Choroid plexus epithelial cell (primary cell): ENCODE measurements at regions not wholly inside any gene's neighbourhood (a gene's known extent, or its start where the extent isn't known, plus 50 kb on each side); places are given as distances from the start of the nearest gene placed in this dataset.

ENCODE experiments used
- DNase-seq: peaks from one replicate; pipeline ENCODE4 v3.0.0-alpha.2; 2010; ENCODE audit warnings: low read depth
- H3K4me3 ChIP-seq: 2 replicates; pipeline ENCODE4 v1.5.1; 2011; ENCODE audit warnings: low read depth, mild to moderate bottlenecking, control low read depth, low read length, moderate library complexity
- CTCF ChIP-seq: conservative IDR thresholded peaks from 2 replicates; pipeline ENCODE4 v1.5.1; 2011; ENCODE audit warnings: low read depth, mild to moderate bottlenecking, control low read depth, inconsistent platforms, low read length, moderate library complexity

GRCh38 chr5:135133698-135134515 is 99.9 kb upstream of the PITX1 start:
- no peak for TF ChIP-seq CTCF
- no peak overlapping the region for H3K4me3 ChIP-seq
- no peak for DNase-seq

- DNase-seq = no peak
- no peak overlapping the region for H3K4me3 ChIP-seq
- no peak for TF ChIP-seq CTCF
Observed at GRCh38 chr5:135133181-135133580, 99.2 kb upstream of the PITX1 start.

GRCh38 chr5:135131801-135132680 is 98.0 kb upstream of the PITX1 start:
- TF ChIP-seq CTCF = no peak
- H3K4me3 ChIP-seq = no peak overlapping the region
- DNase-seq = no peak

GRCh38 chr5:135130261-135131215 is 96.5 kb upstream of the PITX1 start:
- TF ChIP-seq CTCF = no peak
- H3K4me3 ChIP-seq = no peak overlapping the region
- no peak for DNase-seq

- H3K4me3 ChIP-seq = no peak overlapping the region
- no peak for TF ChIP-seq CTCF
Observed at GRCh38 chr5:135129307-135129706, 95.3 kb upstream of the PITX1 start.

GRCh38 chr5:135128361-135128760 is 94.3 kb upstream of the PITX1 start:
- H3K4me3 ChIP-seq = no peak overlapping the region
- no peak for TF ChIP-seq CTCF
- DNase-seq = no peak

More at GRCh38 chr5:135129307-135129706, 95.3 kb upstream of the PITX1 start:
- DNase-seq = no peak
